Lower lobe of right lung (tissue), 2 donors: ENCODE measurements at regions not wholly inside any gene's neighbourhood (a gene's known extent, or its start where the extent isn't known, plus 50 kb on each side); places are given as distances from the start of the nearest gene placed in this dataset.
"Not testable (repeated sequence)": the region's sequence is repeated elsewhere in the genome, so short reads cannot be mapped to it uniquely, and the experiment has no call there.

Experiments
- ATAC-seq, 2 donors: fragments of 200-7000 bp; cut with Tn5 transposase; one replicate each; pipeline ENCODE4 v1.9.1; 2020 to 2022; ENCODE audit warnings: mild to moderate bottlenecking in 2 of 2, moderate library complexity in 2 of 2
- DNase-seq: peaks from one replicate; pipeline ENCODE4 v3.0.0-alpha.2; 2020
- H3K27ac ChIP-seq: fragments of 200-600 bp; one replicate; pipeline ENCODE4 v1.8.0; 2022
- H3K27me3 ChIP-seq: fragments of 200-600 bp; one replicate; pipeline ENCODE4 v1.8.0; 2022; ENCODE audit warnings: low read depth
- H3K36me3 ChIP-seq: fragments of 200-600 bp; one replicate; pipeline ENCODE4 v1.8.0; 2022; ENCODE audit warnings: mild to moderate bottlenecking
- H3K4me1 ChIP-seq: fragments of 200-600 bp; one replicate; pipeline ENCODE4 v1.8.0; 2022
- H3K4me3 ChIP-seq: fragments of 200-600 bp; one replicate; pipeline ENCODE4 v1.8.0; 2022; ENCODE audit warnings: mild to moderate bottlenecking
- H3K9me3 ChIP-seq: fragments of 200-600 bp; one replicate; pipeline ENCODE4 v1.8.0; 2022
- intact Hi-C: fragments of 100-400 bp; cut with DNase I; formaldehyde crosslinking; loops from one replicate; pipeline ENCODE4 v1.11.0; 2022
- TF ChIP-seq, protein P1 (sequence below): fragments of 200-600 bp; IDR thresholded peaks from one replicate; pipeline ENCODE4 v1.8.0; 2022; ENCODE audit warnings: antibody characterized with exemption, mild to moderate bottlenecking
- donor health status: DM: no; HTN: yes; CAD: no; lungs with severe emphysema.

DNA sequence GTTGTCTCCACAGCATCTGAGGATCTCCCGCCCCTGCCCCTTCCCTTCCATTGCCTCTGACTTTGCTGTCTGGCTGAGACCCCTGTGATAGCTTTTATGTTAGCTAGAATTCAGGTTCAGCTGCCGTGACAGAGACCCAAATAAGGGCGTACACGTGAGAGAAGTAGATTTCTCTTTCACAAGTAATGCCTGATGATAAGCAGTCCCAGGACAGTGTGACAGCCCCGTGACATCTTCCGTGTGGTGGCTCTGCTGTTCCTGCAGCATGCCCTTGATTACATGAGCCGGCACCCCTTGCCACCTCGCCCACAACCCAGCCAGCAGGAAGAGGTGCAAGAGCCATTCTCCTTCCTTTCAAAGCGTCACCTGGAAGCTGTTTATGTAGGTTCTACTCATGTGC lies 130.9 kb upstream of the PODXL start:
- H3K9me3 ChIP-seq = no peaks in the 10 kb centered on the region
- no peak for ATAC-seq
- DNase-seq = no peak
- TF ChIP-seq, protein P1, sequence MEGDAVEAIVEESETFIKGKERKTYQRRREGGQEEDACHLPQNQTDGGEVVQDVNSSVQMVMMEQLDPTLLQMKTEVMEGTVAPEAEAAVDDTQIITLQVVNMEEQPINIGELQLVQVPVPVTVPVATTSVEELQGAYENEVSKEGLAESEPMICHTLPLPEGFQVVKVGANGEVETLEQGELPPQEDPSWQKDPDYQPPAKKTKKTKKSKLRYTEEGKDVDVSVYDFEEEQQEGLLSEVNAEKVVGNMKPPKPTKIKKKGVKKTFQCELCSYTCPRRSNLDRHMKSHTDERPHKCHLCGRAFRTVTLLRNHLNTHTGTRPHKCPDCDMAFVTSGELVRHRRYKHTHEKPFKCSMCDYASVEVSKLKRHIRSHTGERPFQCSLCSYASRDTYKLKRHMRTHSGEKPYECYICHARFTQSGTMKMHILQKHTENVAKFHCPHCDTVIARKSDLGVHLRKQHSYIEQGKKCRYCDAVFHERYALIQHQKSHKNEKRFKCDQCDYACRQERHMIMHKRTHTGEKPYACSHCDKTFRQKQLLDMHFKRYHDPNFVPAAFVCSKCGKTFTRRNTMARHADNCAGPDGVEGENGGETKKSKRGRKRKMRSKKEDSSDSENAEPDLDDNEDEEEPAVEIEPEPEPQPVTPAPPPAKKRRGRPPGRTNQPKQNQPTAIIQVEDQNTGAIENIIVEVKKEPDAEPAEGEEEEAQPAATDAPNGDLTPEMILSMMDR = no peak
- no peak overlapping the region for H3K4me3 ChIP-seq
- no peak overlapping the region for H3K27ac ChIP-seq
- no peaks in the 10 kb centered on the region for H3K36me3 ChIP-seq
- peaks cover 28% of the 10 kb centered on the region for H3K27me3 ChIP-seq
- intact Hi-C loops = no loop called here
- no peaks in the 10 kb centered on the region for H3K4me1 ChIP-seq

DNA sequence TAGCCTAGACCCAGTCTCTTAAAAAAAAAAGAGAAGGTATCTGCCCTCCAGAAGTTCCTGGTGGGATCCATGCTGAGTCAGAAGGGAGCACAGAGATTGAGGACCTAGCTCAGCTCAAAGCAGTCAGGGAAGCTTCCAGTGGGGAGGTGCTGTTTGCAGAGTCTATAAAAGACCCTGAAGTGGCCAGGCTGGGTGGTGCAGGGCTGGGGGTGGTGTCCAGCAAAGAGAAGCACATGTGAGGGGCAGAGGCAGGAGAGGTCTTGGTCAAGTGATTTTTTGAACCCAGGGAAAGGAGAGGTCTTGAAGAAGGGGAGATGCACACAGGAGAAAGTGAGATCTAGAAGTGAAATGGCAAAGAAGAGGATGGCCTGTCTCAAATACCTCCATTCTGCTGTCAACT lies 130.4 kb upstream of the PODXL start:
- no peak overlapping the region for H3K4me3 ChIP-seq
- intact Hi-C loops = no loop called here
- H3K9me3 ChIP-seq = no peaks in the 10 kb centered on the region
- no peaks in the 10 kb centered on the region for H3K4me1 ChIP-seq
- H3K27me3 ChIP-seq = peaks cover 23% of the 10 kb centered on the region
- no peak overlapping the region for H3K27ac ChIP-seq
- no peak for ATAC-seq
- no peaks in the 10 kb centered on the region for H3K36me3 ChIP-seq
- TF ChIP-seq, protein P1 = no peak
- no peak for DNase-seq

DNA sequence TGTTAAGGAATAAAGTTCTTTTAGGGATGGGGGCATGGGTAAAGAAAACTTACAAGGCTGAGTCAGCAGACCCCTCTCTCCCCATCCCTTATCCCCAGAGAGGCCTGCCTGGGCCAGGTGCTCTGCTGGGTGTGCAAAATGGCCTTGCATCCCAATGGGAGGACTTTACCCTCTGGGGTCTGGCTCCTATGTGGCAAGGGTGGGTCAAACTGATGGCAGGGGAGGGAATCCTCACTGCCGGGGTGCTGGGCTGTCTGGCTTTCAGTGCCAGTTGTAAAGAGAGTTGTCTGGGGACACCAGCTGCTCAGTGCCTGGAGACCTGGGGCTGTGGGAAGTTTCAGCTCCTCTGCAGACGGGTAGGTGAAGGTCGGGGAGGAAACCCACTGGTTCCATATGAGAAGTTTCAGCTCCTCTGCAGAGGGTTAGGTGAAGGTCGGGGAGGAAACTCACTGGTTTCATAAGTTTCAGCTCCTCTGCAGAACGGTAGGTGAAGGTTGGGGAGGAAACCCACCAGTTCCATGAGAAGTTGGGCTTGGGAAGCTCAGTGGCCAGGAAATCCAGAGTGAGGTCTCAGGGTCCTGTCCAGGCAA lies 127.2 kb upstream of the PODXL start:
- Histone ChIP-seq H3K27ac (no peak overlapping the region), H3K9me3 (no peaks in the 10 kb centered on the region), H3K4me3 (no peak overlapping the region), H3K36me3 (no peaks in the 10 kb centered on the region), H3K27me3 (peaks cover 5% of the 10 kb centered on the region), H3K4me1 (no peaks in the 10 kb centered on the region)
- TF ChIP-seq, protein P1 = no peak
- intact Hi-C loops = no loop called here
- DNase-seq (no peak), ATAC-seq (no peak)

DNA sequence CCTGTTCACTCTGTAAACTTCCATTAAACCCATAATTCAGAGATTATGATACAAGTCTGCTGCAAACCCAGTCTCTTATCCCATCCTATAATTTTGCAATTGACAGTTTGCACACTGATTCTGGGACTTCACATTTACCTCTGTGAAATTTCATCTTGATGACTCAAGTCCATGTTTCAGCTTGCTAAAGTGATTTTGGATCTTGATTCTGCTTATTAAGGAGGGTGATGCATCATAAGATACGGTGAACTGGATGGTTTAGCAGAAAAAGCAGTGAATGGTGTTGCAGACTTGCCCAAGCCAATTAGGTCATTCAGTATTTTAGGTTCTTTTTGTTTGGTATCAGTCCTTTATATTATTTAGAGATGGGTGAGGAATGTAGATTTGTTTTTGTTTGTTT lies 125.5 kb upstream of the PODXL start:
- DNase-seq = no peak
- H3K36me3 ChIP-seq = no peaks in the 10 kb centered on the region
- H3K27me3 ChIP-seq = peaks cover 5% of the 10 kb centered on the region
- intact Hi-C loops = no loop called here
- H3K9me3 ChIP-seq = no peaks in the 10 kb centered on the region
- H3K4me3 ChIP-seq = no peak overlapping the region
- no peak for ATAC-seq
- H3K27ac ChIP-seq = no peak overlapping the region
- TF ChIP-seq, protein P1 = no peak
- no peaks in the 10 kb centered on the region for H3K4me1 ChIP-seq

DNA sequence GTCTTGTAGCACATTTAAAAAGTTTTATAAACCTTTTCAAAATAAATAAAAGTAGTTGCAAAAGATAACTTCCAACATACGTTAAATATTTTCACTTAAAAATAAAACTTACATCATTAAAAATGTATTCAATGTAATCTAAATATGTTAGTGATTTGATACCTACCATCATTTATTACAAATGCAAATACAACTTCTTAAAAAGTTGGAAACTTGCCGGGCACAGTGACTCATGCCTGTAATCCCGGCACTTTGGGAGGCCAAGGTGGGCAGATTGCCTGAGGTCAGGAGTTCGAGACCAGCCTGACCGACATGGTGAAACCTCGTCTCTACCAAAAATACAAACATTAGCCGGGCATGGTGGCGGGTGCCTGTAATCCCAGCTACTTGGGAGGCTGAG lies 122.6 kb upstream of the PODXL start:
- H3K9me3 ChIP-seq, H3K27ac ChIP-seq, H3K4me1 ChIP-seq, ATAC-seq, intact Hi-C loops, H3K27me3 ChIP-seq, H3K36me3 ChIP-seq, H3K4me3 ChIP-seq, DNase-seq: not testable (repeated sequence)

DNA sequence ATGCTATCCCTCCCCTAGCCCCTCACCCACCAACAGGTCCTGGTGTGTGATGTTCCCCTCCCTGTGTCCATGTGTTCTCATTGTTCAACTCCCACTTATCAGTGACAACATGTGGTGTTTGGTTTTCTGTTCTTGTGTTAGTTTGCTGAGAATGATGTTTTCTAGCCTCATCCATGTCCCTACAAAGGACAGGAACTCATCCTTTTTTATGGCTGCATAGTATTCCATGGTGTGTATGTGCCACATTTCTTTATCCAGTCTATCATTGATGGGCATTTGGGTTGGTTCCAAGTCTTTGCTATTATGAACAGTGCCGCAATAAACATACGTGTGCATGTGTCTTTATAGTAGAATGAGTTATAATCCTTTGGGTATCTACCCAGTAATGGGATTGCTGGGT lies 120.4 kb upstream of the PODXL start:
- H3K27ac ChIP-seq, ATAC-seq, H3K36me3 ChIP-seq, DNase-seq, H3K9me3 ChIP-seq, intact Hi-C loops, H3K27me3 ChIP-seq, H3K4me3 ChIP-seq, H3K4me1 ChIP-seq: not testable (repeated sequence)

DNA sequence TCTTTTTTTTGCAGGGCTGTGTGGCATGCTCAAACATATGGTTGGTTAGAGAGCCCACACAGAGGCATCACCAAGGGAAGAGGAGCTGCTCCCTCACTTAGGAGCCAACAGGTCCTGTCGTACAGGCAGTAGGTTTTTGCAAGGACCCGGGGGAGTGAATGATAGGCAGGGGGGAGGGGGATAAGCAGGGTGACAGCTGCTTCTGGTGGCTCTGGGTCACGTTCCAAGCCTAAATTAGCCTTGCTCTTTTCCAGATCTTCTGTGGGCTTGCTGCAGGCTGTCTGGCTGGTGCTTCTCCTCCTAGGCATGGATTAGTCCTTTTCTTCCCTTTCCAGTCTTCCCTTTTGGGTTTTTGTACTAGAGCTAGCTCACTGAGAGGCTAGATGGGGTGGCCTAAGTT lies 117.7 kb upstream of the PODXL start:
- H3K27me3 ChIP-seq = no peaks in the 10 kb centered on the region
- no peaks in the 10 kb centered on the region for H3K9me3 ChIP-seq
- H3K36me3 ChIP-seq = no peaks in the 10 kb centered on the region
- intact Hi-C loops = no loop called here
- H3K4me3 ChIP-seq = no peak overlapping the region
- ATAC-seq (no peak), DNase-seq (no peak)
- H3K27ac ChIP-seq = no peak overlapping the region
- TF ChIP-seq, protein P1 = no peak
- H3K4me1 ChIP-seq = no peaks in the 10 kb centered on the region
